ENCODE measurements at regions not wholly inside any gene's neighbourhood (a gene's known extent, or its start where the extent isn't known, plus 50 kb on each side); places are given as distances from the start of the nearest gene placed in this dataset.

DNA sequence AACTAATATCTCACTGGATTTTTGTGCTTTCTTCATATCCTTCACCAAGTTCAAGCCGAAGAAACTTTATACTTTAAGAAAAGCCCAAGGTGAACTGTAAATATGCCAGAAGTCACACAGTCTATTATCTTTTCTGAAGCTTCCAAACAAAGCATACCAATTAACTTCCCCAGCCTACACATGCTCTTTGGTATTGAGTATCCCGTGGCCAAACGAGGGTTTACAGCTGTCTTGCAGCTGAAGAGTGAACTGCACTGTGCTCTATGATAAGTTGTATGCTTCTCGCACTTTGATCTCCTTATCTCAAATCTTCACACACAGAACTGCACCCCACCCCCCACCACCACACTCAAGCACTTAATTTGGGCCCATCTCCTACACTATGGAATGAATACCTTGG lies 215.6 kb upstream of the VEPH1 start:
- DNase-seq (ENCODE audit: low spot score), result no peak

DNA sequence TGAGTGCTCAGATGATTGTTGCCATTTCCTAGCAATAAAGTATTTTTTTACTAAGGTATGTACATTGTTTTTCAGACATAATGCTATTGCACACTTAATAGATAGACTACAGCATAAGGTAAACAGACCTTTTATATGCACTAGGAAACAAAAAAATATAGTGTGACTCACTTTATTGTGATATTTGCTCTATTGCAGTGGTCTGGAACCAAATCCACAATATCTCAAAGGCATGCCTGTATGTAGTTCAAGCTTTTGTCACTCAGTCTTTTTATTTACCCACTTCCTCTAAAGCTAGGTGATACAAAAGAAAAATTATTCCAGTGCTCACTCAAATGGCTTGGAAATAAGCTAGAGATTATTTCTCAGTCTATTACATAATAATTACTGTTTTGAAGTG lies 209.9 kb upstream of the VEPH1 start:
- no peak for DNase-seq (ENCODE audit: low spot score)

DNA sequence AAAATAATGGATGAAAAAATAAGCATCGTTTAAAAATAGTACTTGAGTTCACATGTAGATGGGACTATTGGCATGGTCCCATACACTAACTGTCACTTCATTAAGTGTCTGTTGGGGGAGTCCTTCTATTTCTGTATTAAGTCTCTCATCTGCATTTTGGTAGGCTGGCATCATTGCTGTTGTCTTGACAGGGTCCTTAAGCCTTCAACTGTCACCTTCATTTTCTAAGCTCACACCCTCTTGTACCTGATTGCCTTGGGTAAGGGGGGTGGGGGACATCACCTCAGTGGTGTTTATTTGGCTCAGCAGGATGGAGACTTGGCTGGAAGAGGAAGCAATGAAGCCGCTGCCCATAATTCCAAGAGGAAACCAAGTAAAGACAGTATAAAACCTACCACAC lies 202.0 kb upstream of the VEPH1 start:
- DNase-seq (ENCODE audit: low spot score), result no peak

DNA sequence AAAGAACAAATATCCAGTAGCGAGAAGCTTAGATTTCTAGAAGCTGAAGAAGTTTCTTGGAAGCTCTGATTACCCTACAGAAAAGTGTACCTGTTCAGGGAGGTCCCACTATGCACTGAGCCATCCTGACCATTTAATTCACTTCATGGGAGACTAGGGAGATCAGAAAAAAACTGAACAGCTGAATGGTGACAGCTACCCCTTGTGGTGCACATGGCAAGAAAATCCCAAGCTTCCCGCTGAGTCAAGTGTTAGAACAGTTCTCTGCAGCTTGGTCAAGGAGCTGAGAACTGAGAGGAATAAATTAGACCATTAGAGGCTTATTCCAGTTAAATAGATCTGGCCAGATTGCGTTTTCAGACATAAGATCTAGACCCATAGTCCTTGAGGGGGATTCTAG lies 197.2 kb upstream of the VEPH1 start:
- no peak for DNase-seq (ENCODE audit: low spot score)

DNA sequence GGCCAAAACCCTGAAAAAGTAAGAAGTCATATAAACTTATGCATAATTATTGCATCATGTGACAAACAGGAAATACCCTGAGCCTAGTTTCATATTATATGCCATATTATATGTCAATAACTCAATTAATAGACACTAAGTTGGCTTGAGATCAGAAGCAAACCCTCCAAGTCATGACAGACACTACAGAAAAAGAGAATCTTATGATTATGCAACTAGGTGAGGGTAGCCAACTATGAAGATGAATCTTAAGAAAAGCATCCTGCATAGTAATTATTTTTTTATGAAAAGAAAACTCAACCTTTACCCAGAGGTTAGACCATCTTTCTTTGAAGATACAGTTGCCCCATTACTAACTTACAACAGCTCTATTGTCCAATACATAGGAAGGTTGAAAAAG lies 192.4 kb upstream of the VEPH1 start:
- no peak for DNase-seq (ENCODE audit: low spot score)

DNA sequence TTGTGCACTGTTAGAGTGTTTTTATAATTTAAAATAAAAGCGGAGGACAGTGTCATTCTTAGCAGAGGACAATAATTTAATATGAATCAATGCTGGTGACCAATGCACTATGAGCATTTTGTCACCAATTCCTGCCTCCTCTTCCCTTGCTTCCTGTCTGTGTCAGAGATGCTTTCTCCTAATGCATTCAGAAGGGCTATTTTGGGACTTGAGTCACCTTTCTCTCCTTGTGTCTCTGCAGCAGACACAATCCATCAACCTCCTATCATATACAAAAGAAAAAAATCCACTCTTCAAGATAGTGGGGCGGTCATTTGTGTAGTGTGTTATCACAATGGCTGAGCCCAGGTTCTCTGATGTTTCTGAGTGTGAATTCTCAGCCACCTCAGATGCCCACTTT lies 191.9 kb upstream of the VEPH1 start:
- no peak for DNase-seq (ENCODE audit: low spot score)

DNA sequence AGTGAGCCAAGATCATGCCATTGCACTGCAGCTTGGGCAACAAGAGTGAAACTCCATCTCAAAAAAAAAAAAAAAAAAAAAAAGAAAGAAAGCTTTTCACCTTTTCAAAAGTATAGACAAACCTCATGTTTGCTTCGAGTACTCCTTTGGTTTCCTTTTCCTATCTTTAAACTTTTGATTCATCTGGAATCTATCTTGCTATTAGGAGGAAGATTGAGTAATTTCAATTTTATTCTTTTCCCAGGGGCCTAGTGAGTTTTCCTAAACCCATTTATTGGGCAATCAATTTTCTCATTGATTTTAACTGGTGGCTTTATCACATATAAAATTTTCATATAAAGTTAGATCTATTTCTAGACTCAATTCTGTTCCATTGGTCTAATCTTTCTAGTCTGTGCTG lies 190.5 kb upstream of the VEPH1 start:
- no peak for DNase-seq (ENCODE audit: low spot score)

DNA sequence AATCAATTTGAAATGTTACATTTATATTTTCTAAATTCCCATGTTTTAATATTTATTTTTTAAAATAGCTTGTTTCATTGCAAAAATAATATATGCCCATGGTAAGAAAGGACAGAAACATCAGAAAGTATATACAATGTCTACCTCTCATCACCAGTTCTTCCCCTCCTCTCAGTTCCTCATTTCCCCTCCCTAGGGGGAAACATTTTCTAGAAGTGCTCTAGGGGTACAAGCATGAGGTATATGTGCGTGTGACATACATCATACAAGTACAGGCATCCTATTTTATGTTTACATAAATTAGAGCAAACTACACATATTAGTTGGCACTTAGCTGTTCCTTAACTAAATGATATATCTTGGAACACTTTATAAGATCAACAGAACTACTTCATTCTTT lies 189.3 kb upstream of the VEPH1 start:
- DNase-seq (ENCODE audit: low spot score), result no peak

DNA sequence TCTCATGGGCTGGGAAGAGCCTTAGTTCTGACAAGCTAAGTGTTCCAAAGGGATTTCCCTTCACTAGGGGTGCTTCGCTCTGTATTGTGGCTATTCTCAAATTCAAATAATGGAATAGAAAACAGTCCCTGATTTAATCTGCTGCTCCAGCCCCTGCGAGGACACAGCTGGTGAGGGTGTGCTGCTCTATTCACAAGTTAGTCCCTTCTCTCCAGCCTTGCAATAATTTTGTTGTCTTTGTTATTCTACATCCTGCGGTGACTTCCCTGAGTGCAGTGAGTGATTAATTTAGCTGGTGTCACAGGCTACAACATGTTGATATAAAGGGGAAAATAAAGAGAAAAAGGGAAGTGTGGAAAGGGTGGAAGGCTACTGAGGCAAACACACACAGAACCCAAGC lies 180.5 kb upstream of the VEPH1 start:
- no peak for DNase-seq (ENCODE audit: low spot score)

DNA sequence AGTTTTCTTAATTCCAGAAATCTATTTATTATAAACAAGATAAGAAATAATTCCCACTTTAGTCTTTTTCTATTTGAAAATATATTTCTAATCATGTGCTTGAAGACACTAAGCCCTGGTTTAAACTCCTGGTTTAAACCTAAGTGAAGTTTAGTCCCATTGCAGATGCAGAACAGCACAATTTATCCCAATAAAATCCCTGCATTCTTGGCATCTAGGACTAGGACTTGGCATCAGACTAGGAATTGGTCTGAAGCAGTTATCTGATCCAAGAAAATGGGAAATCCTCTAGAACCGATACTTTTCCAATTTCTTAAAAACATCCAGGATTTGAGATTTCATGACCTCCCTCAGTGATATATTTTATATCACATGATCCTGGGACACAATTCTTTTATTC lies 168.8 kb upstream of the VEPH1 start:
- DNase-seq (ENCODE audit: low spot score), result no peak

DNA sequence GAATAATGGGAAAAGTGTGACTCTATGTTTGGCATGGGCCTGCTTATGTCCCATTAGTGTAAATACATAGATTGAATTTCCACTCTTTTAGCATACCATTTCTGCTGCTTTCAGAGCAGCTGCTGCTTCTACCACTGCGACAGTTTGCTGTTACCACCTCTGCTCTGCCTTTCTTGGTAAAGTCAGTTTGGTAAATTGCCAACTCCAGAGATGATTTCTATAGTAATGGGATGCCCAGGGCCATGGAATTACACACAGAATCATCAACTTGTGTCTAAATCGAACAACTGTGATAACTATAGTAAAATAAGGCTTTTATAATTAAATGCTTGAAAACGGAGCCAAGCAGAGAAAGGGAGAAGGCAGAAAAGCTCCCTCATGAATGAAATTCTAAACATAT lies 168.4 kb upstream of the VEPH1 start:
- DNase-seq (ENCODE audit: low spot score), result no peak

DNA sequence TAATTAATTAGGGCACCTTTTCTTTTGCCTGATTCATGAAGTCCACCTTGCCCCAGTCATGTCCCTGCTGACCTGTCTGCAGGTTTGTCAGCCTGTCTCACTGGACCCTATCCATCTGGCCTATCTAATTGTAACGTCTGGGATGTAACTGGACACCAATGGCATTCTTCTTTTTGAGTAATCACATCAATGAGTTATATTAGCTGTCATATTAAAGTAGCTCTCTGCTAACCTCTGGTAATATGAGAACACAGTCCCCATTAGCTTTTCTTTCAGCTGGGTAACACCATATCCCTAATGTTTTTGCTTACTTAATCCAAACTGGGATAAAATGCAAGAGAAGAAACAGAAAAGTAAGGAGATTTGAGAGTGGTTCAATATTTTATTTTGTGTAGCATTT lies 166.2 kb upstream of the VEPH1 start:
- DNase-seq (ENCODE audit: low spot score), result no peak

DNA sequence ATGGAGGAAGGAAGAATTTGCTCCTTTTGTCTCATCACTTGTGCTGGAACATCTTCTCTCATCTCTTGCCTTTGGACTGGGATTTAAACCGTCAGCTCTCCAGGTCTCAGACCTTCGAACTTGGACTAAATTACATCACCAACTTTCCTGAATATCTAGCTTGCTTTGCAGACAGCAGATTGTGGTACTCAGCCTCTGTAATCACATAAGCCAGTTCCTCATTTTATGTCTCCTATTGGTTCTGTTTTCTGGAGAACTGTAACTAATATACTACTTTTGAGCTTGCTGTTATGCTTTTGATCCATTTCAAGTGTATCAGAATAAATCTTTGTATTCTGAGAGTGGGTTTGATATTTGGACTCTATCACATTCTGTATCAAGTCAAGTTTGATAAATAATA lies 164.3 kb upstream of the VEPH1 start:
- no peak for DNase-seq (ENCODE audit: low spot score)

DNA sequence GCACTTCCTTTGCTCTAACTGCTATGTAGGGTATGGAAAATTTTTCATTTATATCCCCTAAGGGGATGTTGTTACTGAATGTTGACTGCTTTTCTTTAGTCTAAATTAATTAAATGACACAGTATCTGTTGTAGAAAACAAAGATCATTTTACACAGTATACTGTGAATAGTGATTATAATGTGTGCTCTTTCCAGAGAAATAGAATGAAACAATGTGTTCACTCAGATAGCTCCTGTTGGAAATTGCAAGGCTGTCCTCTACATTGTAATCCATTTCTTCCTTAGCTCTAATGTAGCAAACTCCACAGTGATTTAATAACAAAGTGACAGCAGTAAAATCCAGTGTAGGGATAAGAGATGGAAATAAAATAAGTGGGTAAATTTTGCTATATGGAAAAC lies 159.0 kb upstream of the VEPH1 start:
- no peak for DNase-seq (ENCODE audit: low spot score)

DNA sequence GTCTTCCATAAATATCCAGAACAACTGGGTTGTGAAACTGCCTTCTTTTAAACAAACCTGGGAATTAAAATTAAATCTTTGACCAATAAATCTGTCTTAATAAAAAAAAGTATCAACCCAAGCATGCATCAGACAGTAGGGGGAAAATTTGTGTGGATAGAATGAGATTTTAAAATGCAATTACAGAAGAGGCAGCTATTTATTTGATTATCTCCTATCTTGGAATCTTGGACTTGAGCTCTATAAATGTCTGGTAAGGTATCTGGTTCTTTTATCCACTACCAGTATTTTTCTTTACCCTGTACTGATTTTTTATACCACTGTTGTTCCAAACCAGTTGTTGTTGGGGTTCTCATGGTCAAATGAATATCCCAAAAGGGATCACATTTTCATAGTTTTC lies 157.6 kb upstream of the VEPH1 start:
- DNase-seq (ENCODE audit: low spot score), result no peak

DNA sequence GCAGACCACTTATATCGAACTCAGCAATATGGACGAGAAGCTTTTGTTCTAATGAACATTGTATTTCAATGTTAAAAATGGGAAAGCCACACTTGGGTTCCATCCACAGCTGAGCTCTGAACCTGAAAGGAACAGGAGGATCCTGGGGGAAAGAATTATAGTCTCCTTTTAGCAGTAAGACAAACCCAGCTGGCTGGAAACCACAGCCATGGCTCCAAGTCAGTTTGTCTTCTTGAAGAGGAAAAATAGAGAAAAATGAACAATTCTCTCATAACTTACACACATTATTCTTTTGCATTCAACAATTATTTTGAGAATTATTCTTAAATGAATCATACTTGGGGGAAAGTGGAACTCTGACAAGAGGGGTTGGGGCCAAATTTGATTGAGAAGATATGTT lies 149.2 kb upstream of the VEPH1 start:
- DNase-seq (ENCODE audit: low spot score), result no peak

DNA sequence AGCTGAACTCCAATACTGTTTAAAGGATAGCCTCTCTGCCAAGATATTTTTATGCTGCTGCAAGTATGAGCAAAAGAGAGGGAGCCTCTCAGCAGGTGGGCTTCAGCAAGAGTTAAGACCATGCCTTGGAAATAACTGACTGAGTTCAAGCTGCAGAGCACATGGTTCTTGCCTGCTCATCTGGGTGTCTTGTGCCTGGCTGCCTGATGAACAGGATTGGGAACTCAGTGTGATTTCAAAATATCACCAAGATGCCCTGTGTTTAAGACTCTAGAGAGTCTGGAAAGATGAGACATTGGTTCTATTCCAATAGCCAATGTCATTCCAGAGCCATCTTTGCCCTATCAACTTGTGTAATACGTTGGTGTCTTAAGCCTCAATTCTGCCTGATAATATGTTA lies 147.5 kb upstream of the VEPH1 start:
- DNase-seq (ENCODE audit: low spot score), result no peak

DNA sequence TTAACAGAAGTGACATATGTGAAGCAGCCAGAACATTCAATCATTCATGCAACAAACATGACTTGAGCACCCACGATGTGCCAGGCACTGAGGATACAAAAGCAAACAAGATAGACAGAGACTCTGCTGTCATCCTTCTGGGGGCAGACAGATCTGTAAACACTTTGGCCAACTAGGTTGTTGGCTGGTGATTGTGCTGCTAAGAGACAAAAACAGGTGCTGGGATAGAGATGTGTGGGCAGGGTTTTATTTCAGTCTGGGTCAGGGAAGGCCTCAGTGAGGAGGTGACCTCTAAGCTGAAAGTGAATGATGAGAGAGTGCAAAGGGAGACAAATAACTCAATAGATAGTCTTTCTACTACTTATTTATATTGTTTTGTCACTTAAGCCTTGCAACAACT lies 147.0 kb upstream of the VEPH1 start:
- no peak for DNase-seq (ENCODE audit: low spot score)

DNA sequence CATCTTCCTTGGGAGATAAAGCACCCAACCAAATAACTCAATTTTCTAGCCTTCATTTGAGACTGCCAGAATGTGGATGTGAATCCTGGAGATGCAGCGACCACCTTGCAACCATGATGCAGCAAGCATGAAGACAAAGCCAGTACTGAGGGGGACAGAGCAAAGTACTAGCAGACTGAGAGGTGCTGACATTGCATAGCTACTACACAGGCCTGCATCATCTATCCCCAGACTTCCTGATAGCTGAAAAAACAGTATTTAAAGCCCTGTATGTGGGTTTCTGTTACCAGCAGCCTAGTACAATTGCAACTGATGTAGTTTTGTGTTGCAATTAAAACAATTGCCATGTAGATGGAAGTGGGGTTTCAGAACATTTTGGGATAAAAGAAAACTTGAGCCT lies 146.3 kb upstream of the VEPH1 start:
- no peak for DNase-seq (ENCODE audit: low spot score)

DNA sequence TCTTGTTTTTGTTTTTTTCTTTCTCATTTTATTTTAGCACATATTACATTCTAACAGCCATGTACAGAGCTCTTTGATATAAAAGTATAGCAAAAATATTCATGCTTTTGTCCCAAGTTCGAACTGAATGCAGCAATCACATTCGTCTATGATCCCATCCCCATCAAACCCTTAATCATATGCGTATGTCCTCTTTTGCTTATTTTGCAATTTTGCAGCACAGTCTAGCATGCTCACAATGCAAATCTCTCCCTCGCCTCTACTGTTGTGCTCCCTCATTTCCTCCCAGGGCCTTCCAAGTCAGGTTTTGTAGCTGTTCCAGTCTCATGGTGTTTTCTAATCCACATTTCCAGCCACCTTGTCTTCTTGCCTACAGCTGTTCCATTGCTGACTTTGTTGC lies 144.6 kb upstream of the VEPH1 start:
- no peak for DNase-seq (ENCODE audit: low spot score)

DNA sequence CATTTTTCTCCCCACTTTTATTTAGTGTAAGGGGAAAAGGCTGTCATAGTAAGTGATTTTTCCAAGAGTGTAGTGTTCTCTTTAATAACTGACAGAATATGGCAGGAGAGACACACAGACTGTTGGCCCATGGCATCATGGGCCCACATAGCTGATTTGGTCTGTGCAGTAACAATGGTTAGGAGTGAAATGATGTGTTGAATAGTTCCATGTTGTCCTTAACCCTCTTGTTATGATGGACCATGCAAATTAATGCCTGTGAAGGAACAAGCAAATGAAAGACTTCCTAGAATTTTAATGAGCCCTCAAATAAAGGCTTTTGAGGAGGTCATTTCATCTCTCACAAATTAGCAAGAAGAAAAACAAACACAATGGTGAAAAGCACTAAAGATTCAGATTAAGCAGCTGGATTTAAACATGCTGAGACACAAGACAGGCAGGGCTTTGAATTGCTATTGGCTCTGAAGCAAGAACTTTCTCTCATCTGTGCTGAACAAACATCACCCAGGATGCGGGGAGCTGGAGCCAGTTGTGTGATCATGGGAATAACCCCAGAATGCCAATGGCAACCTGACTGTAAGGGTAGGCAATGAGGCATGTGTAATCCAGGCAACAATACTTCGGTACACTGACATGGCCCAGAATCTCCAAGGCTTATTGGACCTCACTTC lies 136.7 kb upstream of the VEPH1 start:
- no peak for DNase-seq (ENCODE audit: low spot score)

DNA sequence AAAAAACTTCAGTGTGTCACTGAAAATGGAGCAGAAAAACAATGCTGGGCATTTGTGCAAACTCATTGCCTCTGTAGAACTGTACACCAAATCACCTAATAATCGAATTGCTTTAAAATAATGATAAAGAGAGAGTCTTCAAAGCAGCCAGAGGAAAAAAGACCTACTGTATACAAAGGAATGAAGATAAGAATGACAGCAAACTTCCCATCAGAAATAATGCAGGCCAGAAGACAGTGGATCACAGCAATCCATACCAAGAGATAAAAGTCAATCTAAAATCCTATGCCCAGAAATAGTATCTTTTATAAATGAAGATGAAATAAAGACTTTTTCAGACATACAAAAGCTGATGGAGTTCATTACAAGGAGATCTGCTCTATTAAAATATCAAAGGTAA lies 134.7 kb upstream of the VEPH1 start:
- DNase-seq (ENCODE audit: low spot score), result no peak

DNA sequence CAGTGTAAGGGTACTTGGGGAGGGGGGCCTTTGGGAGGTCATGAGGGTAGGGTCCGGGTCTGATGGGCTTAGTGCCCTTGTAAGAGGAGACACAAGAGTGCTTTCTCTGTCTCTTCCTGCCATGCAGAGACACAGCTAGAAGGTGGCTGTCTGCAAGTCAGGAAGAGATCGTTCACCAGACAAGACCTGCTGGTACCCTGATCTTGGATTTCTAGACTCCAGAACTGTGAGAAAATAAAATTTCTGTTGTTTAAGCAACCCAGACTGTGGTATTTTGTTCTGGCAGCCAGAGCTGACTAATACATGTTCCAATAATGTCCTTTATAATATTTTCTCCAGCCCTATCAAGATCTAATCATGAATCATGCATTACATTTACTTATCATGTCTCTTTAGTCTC lies 130.0 kb upstream of the VEPH1 start:
- DNase-seq (ENCODE audit: low spot score), result no peak

DNA sequence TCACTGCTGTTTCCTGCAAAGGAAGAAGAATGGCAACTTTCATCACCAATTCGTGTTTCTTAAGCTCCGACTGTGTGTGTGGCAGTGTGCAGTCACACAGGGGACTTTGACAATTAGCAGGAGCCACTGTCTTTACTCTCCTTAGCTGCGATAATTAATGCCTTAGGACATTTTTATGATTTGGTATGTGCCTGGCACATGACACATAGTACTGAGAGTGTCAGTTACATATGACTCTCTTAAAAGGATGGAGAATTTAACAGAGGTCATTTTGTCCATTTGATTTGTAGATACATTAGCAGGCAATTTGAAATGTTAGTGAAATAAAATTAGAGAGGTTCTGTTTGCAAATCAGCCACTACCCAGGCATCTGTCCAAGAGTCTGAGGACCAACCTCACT lies 128.9 kb upstream of the VEPH1 start:
- no peak for DNase-seq (ENCODE audit: low spot score)

DNA sequence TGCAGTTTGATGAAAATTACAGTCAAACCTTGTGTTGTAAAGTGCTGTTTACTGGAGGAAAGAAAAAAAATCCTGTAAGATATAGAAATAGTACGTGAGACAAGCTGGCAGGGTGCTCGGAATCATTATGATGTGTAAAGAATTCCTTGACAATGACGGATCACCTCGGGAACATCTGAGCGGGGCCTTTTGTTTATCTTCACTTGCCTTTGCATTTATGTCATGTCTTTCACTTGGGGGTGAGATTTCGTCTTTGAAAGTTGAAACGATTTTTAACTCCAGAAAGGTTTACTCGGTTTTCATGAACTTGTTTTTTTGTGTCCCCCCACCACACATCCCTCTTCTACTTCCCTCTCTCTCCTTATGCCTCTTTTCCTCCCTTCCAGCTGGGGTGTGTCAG lies 128.3 kb upstream of the VEPH1 start:
- no peak for DNase-seq (ENCODE audit: low spot score)

All from iPS-NIHi11 (cell line).